Astrocyte of the spinal cord (primary cell): ENCODE measurements at regions not wholly inside any gene's neighbourhood (a gene's known extent, or its start where the extent isn't known, plus 50 kb on each side); places are given as distances from the start of the nearest gene placed in this dataset.

ENCODE experiments used
- DNase-seq: peaks from one replicate; pipeline ENCODE4 v3.0.0; 2011; ENCODE audit warnings: low read depth, low spot score
- H3K4me3 ChIP-seq: 2 replicates; pipeline ENCODE4 v1.5.1; 2011; ENCODE audit warnings: low read depth, mild to moderate bottlenecking, low read length, moderate library complexity
- CTCF ChIP-seq: IDR thresholded peaks from 2 replicates; pipeline ENCODE4 v1.5.1; 2012; ENCODE audit warnings: low read depth, mild to moderate bottlenecking, low read length, inconsistent platforms
- in situ Hi-C: cut with HindIII; loops from 2 replicates; pipeline ENCODE4 v1.10.0; 2017; ENCODE audit warnings: low sequenced_read_pairs

- in situ Hi-C loops: no loop called here
- H3K4me3 ChIP-seq: peak overlapping the region; percentile 32
- TF ChIP-seq CTCF: no peak
- DNase-seq: peak; percentile 37
Measured at GRCh38 chr3:80770106-80771074, 991.1 kb downstream of the GBE1 start.

- in situ Hi-C loops: no loop called here
- H3K4me3 ChIP-seq: peak overlapping the region; percentile 23
- DNase-seq: no peak
- TF ChIP-seq CTCF: no peak
Measured at GRCh38 chr3:80769683-80770082, 991.8 kb downstream of the GBE1 start.

- no peak for DNase-seq
- no peak overlapping the region for H3K4me3 ChIP-seq
- no peak for TF ChIP-seq CTCF
- in situ Hi-C loops: no loop called here
Measured at GRCh38 chr3:80767604-80768003, 993.8 kb downstream of the GBE1 start.

- in situ Hi-C loops: no loop called here
- no peak for DNase-seq
- TF ChIP-seq CTCF: no peak
- no peak overlapping the region for H3K4me3 ChIP-seq
Measured at GRCh38 chr3:80754969-80755368, 987.2 kb upstream of the ROBO1 start.

- H3K4me3 ChIP-seq: no peak overlapping the region
- no peak for DNase-seq
- no peak for TF ChIP-seq CTCF
- in situ Hi-C loops: no loop called here
Measured at GRCh38 chr3:80753021-80753420, 985.2 kb upstream of the ROBO1 start.

- DNase-seq: peak; percentile 6
- H3K4me3 ChIP-seq: no peak overlapping the region
- in situ Hi-C loops: no loop called here
- no peak for TF ChIP-seq CTCF
Measured at GRCh38 chr3:80750637-80751036, 982.8 kb upstream of the ROBO1 start.
